Fibroblast of lung (primary cell): ENCODE measurements at regions not wholly inside any gene's neighbourhood (a gene's known extent, or its start where the extent isn't known, plus 50 kb on each side); places are given as distances from the start of the nearest gene placed in this dataset.

Source experiments
- DNase-seq, 2 donors: peaks; one replicate each; pipeline versions ENCODE4 v3.0.0 to v3.0.0-alpha.2; 2010; ENCODE audit warnings: low read depth in 2 of 2
- H2AFZ ChIP-seq: 2 replicates; pipeline ENCODE4 v1.5.1; 2012; ENCODE audit warnings: low read length, control low read depth, inconsistent platforms
- H3K27ac ChIP-seq: 2 replicates; pipeline ENCODE4 v1.5.1; 2011; ENCODE audit warnings: low read length, control low read depth; ENCODE audit not compliant: insufficient read depth
- H3K27me3 ChIP-seq: 2 replicates; pipeline ENCODE4 v1.5.1; 2011; ENCODE audit warnings: mild to moderate bottlenecking, low read length; ENCODE audit not compliant: control insufficient read depth, insufficient read depth
- H3K36me3 ChIP-seq: 2 replicates; pipeline ENCODE4 v1.5.1; 2011; ENCODE audit warnings: low read length; ENCODE audit not compliant: control insufficient read depth, insufficient read depth
- H3K4me1 ChIP-seq: 2 replicates; pipeline ENCODE4 v1.5.1; 2011; ENCODE audit warnings: low read length; ENCODE audit not compliant: control insufficient read depth, insufficient read depth; ENCODE audit errors: extremely low read depth
- H3K4me2 ChIP-seq: 2 replicates; pipeline ENCODE4 v1.5.1; 2011; ENCODE audit warnings: low read length, control low read depth; ENCODE audit not compliant: insufficient read depth; ENCODE audit errors: extremely low read depth
- H3K4me3 ChIP-seq, 4 experiments: fragments of 200-600 bp in 1 of 4; sonication (generic) in 1 of 4; replicated peaks in 1 of 4; 2 replicates each; pipeline ENCODE4 v1.5.1; 2011 to 2016; ENCODE audit warnings: low read length in 4 of 4, low read depth in 3 of 4, mild to moderate bottlenecking in 3 of 4, control low read depth in 2 of 4, inconsistent platforms in 1 of 4, mixed read lengths in 1 of 4; ENCODE audit not compliant: insufficient read depth in 1 of 4; ENCODE audit errors: control extremely low read depth in 1 of 4
- H3K79me2 ChIP-seq: 2 replicates; pipeline ENCODE4 v1.5.1; 2012; ENCODE audit warnings: mild to moderate bottlenecking, low read length, inconsistent platforms; ENCODE audit not compliant: control insufficient read depth, insufficient read depth
- H3K9ac ChIP-seq: 2 replicates; pipeline ENCODE4 v1.5.1; 2011; ENCODE audit warnings: mild to moderate bottlenecking, low read length, control low read depth; ENCODE audit not compliant: insufficient read depth
- H3K9me3 ChIP-seq: 2 replicates; pipeline ENCODE4 v1.5.1; 2012; ENCODE audit warnings: low read depth, low read length; ENCODE audit not compliant: control insufficient read depth, insufficient read depth
- H4K20me1 ChIP-seq: 2 replicates; pipeline ENCODE4 v1.5.1; 2011; ENCODE audit warnings: low read length; ENCODE audit not compliant: control insufficient read depth, insufficient read depth; ENCODE audit errors: extremely low read depth
- CTCF ChIP-seq, 2 donors: IDR thresholded peaks in 1 of 2; conservative IDR thresholded peaks in 1 of 2; 1 replicate in 1 of 2; 2 replicates in 1 of 2; pipeline ENCODE4 v1.5.1; 2011 to 2012; ENCODE audit warnings: low read length in 2 of 2, control low read depth in 1 of 2, inconsistent platforms in 1 of 2, low read depth in 1 of 2, mild to moderate bottlenecking in 1 of 2
- EZH2 ChIP-seq: IDR thresholded peaks from 2 replicates; pipeline ENCODE4 v1.5.1; 2012; ENCODE audit warnings: low read length, control low read depth, mild to moderate bottlenecking; ENCODE audit errors: missing control alignments

GRCh38 chr5:62720031-62720441 is 141.4 kb downstream of the LRRC70 start:
- Histone ChIP-seq H3K4me1 (no peaks in the 10 kb centered on the region), H3K27ac (no peak overlapping the region), H3K9me3 (no peaks in the 10 kb centered on the region), H2AFZ (no peak overlapping the region), H3K9ac (no peak overlapping the region), H3K79me2 (no peaks in the 10 kb centered on the region), H3K36me3 (no peaks in the 10 kb centered on the region), H4K20me1 (no peaks in the 10 kb centered on the region), H3K27me3 (no peaks in the 10 kb centered on the region), H3K4me3 (no peak overlapping the region), H3K4me2 (no peak overlapping the region)
- TF ChIP-seq EZH2 (no peak), CTCF (conservative IDR thresholded peaks at IDR 0.05 in 1 of 2, IDR thresholded peaks at IDR 0.05 in 1 of 2; ENCODE audit: low read depth in 1 of 2, low read length in 2 of 2) (no peak)
- peak; percentile 2 for DNase-seq

GRCh38 chr5:62719061-62719720 is 140.6 kb downstream of the LRRC70 start:
- Histone ChIP-seq H3K4me3 (no peak overlapping the region), H3K27me3 (no peaks in the 10 kb centered on the region), H3K9me3 (no peaks in the 10 kb centered on the region), H3K4me1 (no peaks in the 10 kb centered on the region), H3K36me3 (no peaks in the 10 kb centered on the region), H2AFZ (no peak overlapping the region), H3K27ac (no peak overlapping the region), H4K20me1 (no peaks in the 10 kb centered on the region), H3K4me2 (no peak overlapping the region), H3K79me2 (no peaks in the 10 kb centered on the region), H3K9ac (no peak overlapping the region)
- no peak for DNase-seq
- TF ChIP-seq CTCF (conservative IDR thresholded peaks at IDR 0.05 in 1 of 2, IDR thresholded peaks at IDR 0.05 in 1 of 2; ENCODE audit: low read depth in 1 of 2, low read length in 2 of 2) (no peak), EZH2 (no peak)

- no peaks in the 10 kb centered on the region for H3K79me2 ChIP-seq
- H4K20me1 ChIP-seq, result no peaks in the 10 kb centered on the region
- H3K9ac ChIP-seq, result no peak overlapping the region
- no peak overlapping the region for H3K27ac ChIP-seq
- no peaks in the 10 kb centered on the region for H3K27me3 ChIP-seq
- DNase-seq, result no peak
- no peak overlapping the region for H2AFZ ChIP-seq
- H3K4me3 ChIP-seq, result no peak overlapping the region
- no peak overlapping the region for H3K4me2 ChIP-seq
- no peak for TF ChIP-seq EZH2
- TF ChIP-seq CTCF (conservative IDR thresholded peaks at IDR 0.05 in 1 of 2, IDR thresholded peaks at IDR 0.05 in 1 of 2; ENCODE audit: low read depth in 1 of 2, low read length in 2 of 2), result no peak
- no peaks in the 10 kb centered on the region for H3K36me3 ChIP-seq
- H3K4me1 ChIP-seq, result no peaks in the 10 kb centered on the region
- H3K9me3 ChIP-seq, result no peaks in the 10 kb centered on the region
Observed at GRCh38 chr5:62718324-62718723, 139.7 kb downstream of the LRRC70 start.
